ENCODE measurements at regions not wholly inside any gene's neighbourhood (a gene's known extent, or its start where the extent isn't known, plus 50 kb on each side); places are given as distances from the start of the nearest gene placed in this dataset.

- H3K9me3 ChIP-seq: no peaks in the 10 kb centered on the region; the same call in 1 of the 2 replicates
- 83% methylated on average over 2 of the region's 2 CpGs for WGBS (ENCODE audit: low lambda C conversion rate)
- no peaks in the 10 kb centered on the region for H3K79me2 ChIP-seq (ENCODE audit: insufficient read depth)
- H3K4me1 ChIP-seq (ENCODE audit: control insufficient read depth in 1 of 2, insufficient read depth in 2 of 2, low read depth in 1 of 2, low read length in 1 of 2): no peaks in the 10 kb centered on the region
- H3K4me3 ChIP-seq (ENCODE audit: low read depth in 2 of 2, low read length in 1 of 2): no peak overlapping the region
- H3F3A ChIP-seq (replicated peaks; ENCODE audit: insufficient read depth): no peaks in the 10 kb centered on the region
- no peaks in the 10 kb centered on the region for H3K36me3 ChIP-seq (replicated peaks in 1 of 2; ENCODE audit: control insufficient read depth in 1 of 2, insufficient read depth in 2 of 2, low read length in 1 of 2)
- ChIA-PET CTCF (no interaction called here), POLR2A (no interaction called here)
- DNase-seq: no peak
- no peak overlapping the region for H2AFZ ChIP-seq (ENCODE audit: low read depth)
- H3K9ac ChIP-seq: no peak overlapping the region
- H4K20me1 ChIP-seq (ENCODE audit: insufficient read depth): no peaks in the 10 kb centered on the region
- H3K27ac ChIP-seq (ENCODE audit: low read depth in 2 of 2, low read length in 1 of 2): no peak overlapping the region
- no peaks in the 10 kb centered on the region for H3K9me2 ChIP-seq
- TF ChIP-seq USF2 (IDR thresholded peaks at IDR 0.05; ENCODE audit: borderline replicate concordance, low read depth, low read length) (no peak), EZH2phosphoT487 (IDR thresholded peaks at IDR 0.05; ENCODE audit: borderline replicate concordance, low read depth) (no peak), TEAD4 (IDR thresholded peaks at IDR 0.05; ENCODE audit: borderline replicate concordance, insufficient read depth) (no peak), FOSL2 (IDR thresholded peaks at IDR 0.05; ENCODE audit: borderline replicate concordance, low read depth) (no peak), NFIC (IDR thresholded peaks at IDR 0.05; ENCODE audit: borderline replicate concordance) (no peak), MAX (IDR thresholded peaks at IDR 0.05; ENCODE audit: low read depth) (no peak), FOXM1 (IDR thresholded peaks at IDR 0.05; ENCODE audit: low read depth) (no peak), GATA2 (CRISPR knock-in tag; IDR thresholded peaks at IDR 0.05) (no peak), RXRA (IDR thresholded peaks at IDR 0.05; ENCODE audit: borderline replicate concordance, low read depth) (no peak), GABPA (IDR thresholded peaks at IDR 0.05; ENCODE audit: low read depth) (no peak), RAD21 (IDR thresholded peaks at IDR 0.05; ENCODE audit: low read length) (no peak)
- no peaks in the 10 kb centered on the region for H3K27me3 ChIP-seq (ENCODE audit: insufficient read depth)
- no peak overlapping the region for H3K4me2 ChIP-seq
Measured at GRCh38 chr3:174710612-174711011, 148.5 kb upstream of the NAALADL2 start.

- POLR2A ChIA-PET: no interaction called here
- Histone ChIP-seq H3K9me3 (no peaks in the 10 kb centered on the region), H3K9ac (no peak overlapping the region), H3K27ac (ENCODE audit: low read depth in 2 of 2, low read length in 1 of 2) (no peak overlapping the region), H3K4me1 (ENCODE audit: control insufficient read depth in 1 of 2, insufficient read depth in 2 of 2, low read depth in 1 of 2, low read length in 1 of 2) (no peaks in the 10 kb centered on the region), H3K36me3 (replicated peaks in 1 of 2; ENCODE audit: control insufficient read depth in 1 of 2, insufficient read depth in 2 of 2, low read length in 1 of 2) (no peaks in the 10 kb centered on the region), H4K20me1 (ENCODE audit: insufficient read depth) (no peaks in the 10 kb centered on the region), H2AFZ (ENCODE audit: low read depth) (no peak overlapping the region), H3K9me2 (no peaks in the 10 kb centered on the region), H3K27me3 (ENCODE audit: insufficient read depth) (no peaks in the 10 kb centered on the region), H3K4me3 (ENCODE audit: low read depth in 2 of 2, low read length in 1 of 2) (no peak overlapping the region), H3K79me2 (ENCODE audit: insufficient read depth) (no peaks in the 10 kb centered on the region), H3K4me2 (no peak overlapping the region), H3F3A (replicated peaks; ENCODE audit: insufficient read depth) (no peaks in the 10 kb centered on the region)
- no peak for DNase-seq
- CTCF ChIA-PET: no interaction called here
- TF ChIP-seq GABPA (IDR thresholded peaks at IDR 0.05; ENCODE audit: low read depth): no peak
- TF ChIP-seq YY1 (IDR thresholded peaks at IDR 0.05; ENCODE audit: low read depth): no peak
- TF ChIP-seq SIN3A (IDR thresholded peaks at IDR 0.05; ENCODE audit: borderline replicate concordance, low read depth, low read length): no peak
- TF ChIP-seq RCOR1 (IDR thresholded peaks at IDR 0.05; ENCODE audit: low read length): no peak
- TF ChIP-seq CHD2 (IDR thresholded peaks at IDR 0.05; ENCODE audit: low read length, partially characterized antibody): no peak
- no peak for TF ChIP-seq MAX (IDR thresholded peaks at IDR 0.05; ENCODE audit: low read depth)
- TF ChIP-seq FOSL2 (IDR thresholded peaks at IDR 0.05; ENCODE audit: borderline replicate concordance, low read depth): no peak
- TF ChIP-seq IRF3 (IDR thresholded peaks at IDR 0.05; ENCODE audit: low read depth, low read length): no peak
- TF ChIP-seq FOXM1 (IDR thresholded peaks at IDR 0.05; ENCODE audit: low read depth): no peak
- TF ChIP-seq REST (IDR thresholded peaks at IDR 0.05; ENCODE audit: low read depth, low read length): no peak
- TF ChIP-seq PBX3 (IDR thresholded peaks at IDR 0.05): no peak
- no peak for TF ChIP-seq RFX5 (IDR thresholded peaks at IDR 0.05; ENCODE audit: low read length)
- TF ChIP-seq EZH2phosphoT487 (IDR thresholded peaks at IDR 0.05; ENCODE audit: borderline replicate concordance, low read depth): no peak
- no peak for TF ChIP-seq FOXJ3 (CRISPR knock-in tag; IDR thresholded peaks at IDR 0.05)
- TF ChIP-seq JUND (IDR thresholded peaks at IDR 0.05): no peak
- no peak for TF ChIP-seq NRF1 (IDR thresholded peaks at IDR 0.05; ENCODE audit: low read depth, low read length)
- no peak for TF ChIP-seq GATA2 (CRISPR knock-in tag; IDR thresholded peaks at IDR 0.05)
Measured at GRCh38 chr3:174715386-174715785, 143.7 kb upstream of the NAALADL2 start.
